DOHH2 (cell line): ENCODE measurements at regions not wholly inside any gene's neighbourhood (a gene's known extent, or its start where the extent isn't known, plus 50 kb on each side); places are given as distances from the start of the nearest gene placed in this dataset.

Source experiments
- H3F3A ChIP-seq: fragments of 200-600 bp; sonication (generic), shearing (Covaris generic); 2 replicates; pipeline ENCODE4 v1.6.0; 2016; ENCODE audit warnings: antibody characterized with exemption, mild to moderate bottlenecking; ENCODE audit not compliant: control insufficient read depth, insufficient read depth
- H3K27ac ChIP-seq: fragments of 200-600 bp; sonication (generic); 2 replicates; pipeline ENCODE4 v1.5.1; 2014; ENCODE audit warnings: low read depth, mild to moderate bottlenecking, low read length, moderate library complexity
- H3K27me3 ChIP-seq: fragments of 200-600 bp; sonication (generic); 2 replicates; pipeline ENCODE4 v1.6.1; 2014; ENCODE audit warnings: mild to moderate bottlenecking, low read length, mixed read lengths; ENCODE audit not compliant: control insufficient read depth
- H3K36me3 ChIP-seq: fragments of 200-600 bp; sonication (generic); 2 replicates; pipeline ENCODE4 v1.6.1; 2014; ENCODE audit warnings: mild to moderate bottlenecking, low read length, moderate library complexity, mixed read lengths; ENCODE audit not compliant: control insufficient read depth
- H3K4me1 ChIP-seq: fragments of 200-600 bp; sonication (generic); 2 replicates; pipeline ENCODE4 v1.6.1; 2014; ENCODE audit warnings: mild to moderate bottlenecking, low read length, mixed read lengths; ENCODE audit not compliant: control insufficient read depth
- H3K4me2 ChIP-seq: fragments of 200-600 bp; sonication (generic); 2 replicates; pipeline ENCODE4 v1.6.0; 2014; ENCODE audit warnings: mild to moderate bottlenecking, low read length, moderate library complexity
- H3K4me3 ChIP-seq: fragments of 200-600 bp; sonication (generic); 2 replicates; pipeline ENCODE4 v1.5.1; 2014; ENCODE audit warnings: mild to moderate bottlenecking, low read length, mixed read lengths
- H3K79me2 ChIP-seq: fragments of 200-600 bp; sonication (generic); 2 replicates; pipeline ENCODE4 v1.6.1; 2014; ENCODE audit warnings: mild to moderate bottlenecking, low read length, mixed read lengths; ENCODE audit not compliant: control insufficient read depth
- H3K9me2 ChIP-seq: fragments of 200-600 bp; sonication (generic); replicated peaks from 2 replicates; pipeline ENCODE4 v1.6.1; 2014; ENCODE audit warnings: mild to moderate bottlenecking, low read length, mixed read lengths; ENCODE audit not compliant: control insufficient read depth
- H3K9me3 ChIP-seq: fragments of 200-600 bp; sonication (generic); 2 replicates; pipeline ENCODE4 v1.6.1; 2014; ENCODE audit warnings: antibody characterized with exemption, low read length, mixed read lengths; ENCODE audit not compliant: control insufficient read depth, insufficient read depth
- H4K20me1 ChIP-seq: fragments of 200-600 bp; sonication (generic); 2 replicates; pipeline ENCODE4 v1.6.0; 2014; ENCODE audit warnings: low read depth, mild to moderate bottlenecking, antibody characterized with exemption, low read length, moderate library complexity; ENCODE audit not compliant: control insufficient read depth, insufficient read depth
- CTCF ChIP-seq: fragments of 200-600 bp; sonication (generic); IDR thresholded peaks from one replicate; pipeline ENCODE4 v1.5.1; 2014; ENCODE audit warnings: antibody characterized with exemption, mild to moderate bottlenecking, low read depth, low read length; ENCODE audit not compliant: poor library complexity, severe bottlenecking
- EZH2phosphoT487 ChIP-seq: fragments of 200-600 bp; sonication (generic); IDR thresholded peaks from 2 replicates; pipeline ENCODE4 v1.6.1; 2017; ENCODE audit warnings: borderline replicate concordance, mild to moderate bottlenecking, antibody characterized with exemption, low read length, moderate library complexity, mixed read lengths

GRCh38 chr6:95478941-95479340 lies 98.4 kb upstream of the MANEA start:
- Histone ChIP-seq H3K27ac (no peak overlapping the region), H3F3A (no peaks in the 10 kb centered on the region), H4K20me1 (no peaks in the 10 kb centered on the region), H3K9me2 (no peaks in the 10 kb centered on the region), H3K36me3 (no peaks in the 10 kb centered on the region), H3K9me3 (no peaks in the 10 kb centered on the region), H3K4me1 (no peaks in the 10 kb centered on the region), H3K4me3 (no peak overlapping the region), H3K79me2 (no peaks in the 10 kb centered on the region), H3K27me3 (no peaks in the 10 kb centered on the region), H3K4me2 (no peak overlapping the region)
- no peak for TF ChIP-seq EZH2phosphoT487
- no peak for TF ChIP-seq CTCF

GRCh38 chr6:95487817-95488216 lies 89.5 kb upstream of the MANEA start:
- Histone ChIP-seq H3K9me3 (no peaks in the 10 kb centered on the region), H3K79me2 (no peaks in the 10 kb centered on the region), H3K4me3 (no peak overlapping the region), H4K20me1 (no peaks in the 10 kb centered on the region), H3K4me2 (no peak overlapping the region), H3K27me3 (no peaks in the 10 kb centered on the region), H3K9me2 (no peaks in the 10 kb centered on the region), H3K36me3 (no peaks in the 10 kb centered on the region), H3F3A (no peaks in the 10 kb centered on the region), H3K4me1 (no peaks in the 10 kb centered on the region), H3K27ac (no peak overlapping the region)
- TF ChIP-seq CTCF (no peak), EZH2phosphoT487 (no peak)

- H3K36me3 ChIP-seq = no peaks in the 10 kb centered on the region
- no peaks in the 10 kb centered on the region for H3F3A ChIP-seq
- H3K27ac ChIP-seq = no peak overlapping the region
- no peaks in the 10 kb centered on the region for H3K4me1 ChIP-seq
- H4K20me1 ChIP-seq = no peaks in the 10 kb centered on the region
- H3K9me3 ChIP-seq = no peaks in the 10 kb centered on the region
- no peak for TF ChIP-seq EZH2phosphoT487
- TF ChIP-seq CTCF = no peak
- H3K4me3 ChIP-seq = no peak overlapping the region
- H3K9me2 ChIP-seq = no peaks in the 10 kb centered on the region
- no peak overlapping the region for H3K4me2 ChIP-seq
- H3K27me3 ChIP-seq = no peaks in the 10 kb centered on the region
- no peaks in the 10 kb centered on the region for H3K79me2 ChIP-seq
These were observed 88.0 kb upstream of the MANEA start for GRCh38 chr6:95489185-95489863.
